ENCODE measurements at regions not wholly inside any gene's neighbourhood (a gene's known extent, or its start where the extent isn't known, plus 50 kb on each side); places are given as distances from the start of the nearest gene placed in this dataset.

DNA sequence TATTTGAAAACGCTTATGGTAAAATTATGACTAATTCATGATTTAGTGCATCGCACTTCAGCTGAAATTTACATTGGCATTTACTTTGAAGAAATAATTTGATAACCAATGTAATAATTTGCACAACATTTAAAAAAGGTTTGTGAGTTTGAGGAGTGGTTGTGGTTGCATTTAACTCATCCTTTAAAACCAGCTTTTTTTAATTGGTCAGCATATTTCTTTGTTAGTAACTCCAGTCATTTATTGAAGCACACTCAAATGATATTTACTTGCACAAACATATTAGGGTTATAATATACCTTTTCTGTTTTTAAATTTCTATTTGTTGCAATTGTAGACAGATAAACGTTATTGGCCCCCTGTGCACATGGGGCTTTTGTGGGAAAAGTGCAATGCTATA lies 78.1 kb upstream of the AHI1 start:
- TF ChIP-seq, protein P1, sequence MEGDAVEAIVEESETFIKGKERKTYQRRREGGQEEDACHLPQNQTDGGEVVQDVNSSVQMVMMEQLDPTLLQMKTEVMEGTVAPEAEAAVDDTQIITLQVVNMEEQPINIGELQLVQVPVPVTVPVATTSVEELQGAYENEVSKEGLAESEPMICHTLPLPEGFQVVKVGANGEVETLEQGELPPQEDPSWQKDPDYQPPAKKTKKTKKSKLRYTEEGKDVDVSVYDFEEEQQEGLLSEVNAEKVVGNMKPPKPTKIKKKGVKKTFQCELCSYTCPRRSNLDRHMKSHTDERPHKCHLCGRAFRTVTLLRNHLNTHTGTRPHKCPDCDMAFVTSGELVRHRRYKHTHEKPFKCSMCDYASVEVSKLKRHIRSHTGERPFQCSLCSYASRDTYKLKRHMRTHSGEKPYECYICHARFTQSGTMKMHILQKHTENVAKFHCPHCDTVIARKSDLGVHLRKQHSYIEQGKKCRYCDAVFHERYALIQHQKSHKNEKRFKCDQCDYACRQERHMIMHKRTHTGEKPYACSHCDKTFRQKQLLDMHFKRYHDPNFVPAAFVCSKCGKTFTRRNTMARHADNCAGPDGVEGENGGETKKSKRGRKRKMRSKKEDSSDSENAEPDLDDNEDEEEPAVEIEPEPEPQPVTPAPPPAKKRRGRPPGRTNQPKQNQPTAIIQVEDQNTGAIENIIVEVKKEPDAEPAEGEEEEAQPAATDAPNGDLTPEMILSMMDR (IDR thresholded peaks at IDR 0.05) = no peak
- no peak for TF ChIP-seq ZFX (IDR thresholded peaks at IDR 0.05; ENCODE audit: borderline replicate concordance)
- H3K27ac ChIP-seq = no peak overlapping the region

DNA sequence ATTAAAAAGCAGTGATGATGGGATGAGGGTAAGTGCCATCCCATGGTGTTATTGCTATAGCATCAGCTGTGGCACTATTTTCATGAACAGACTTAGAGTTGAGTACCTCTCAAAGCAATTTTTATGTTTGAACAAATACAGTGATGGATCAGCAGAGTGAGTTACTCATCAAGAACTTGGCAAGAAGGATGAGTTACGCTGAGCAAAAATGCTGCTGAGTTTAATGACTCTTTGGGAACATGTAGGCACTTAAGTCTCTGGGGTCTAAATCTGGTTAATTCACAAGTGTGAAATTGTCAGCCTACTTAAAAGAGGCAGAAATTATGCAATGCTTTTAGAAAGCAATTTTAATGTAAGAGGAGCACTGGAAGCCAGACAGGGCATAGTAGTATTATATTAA lies 78.5 kb upstream of the AHI1 start:
- TF ChIP-seq ZFX (IDR thresholded peaks at IDR 0.05; ENCODE audit: borderline replicate concordance) = no peak
- TF ChIP-seq, protein P1 (IDR thresholded peaks at IDR 0.05) = no peak

DNA sequence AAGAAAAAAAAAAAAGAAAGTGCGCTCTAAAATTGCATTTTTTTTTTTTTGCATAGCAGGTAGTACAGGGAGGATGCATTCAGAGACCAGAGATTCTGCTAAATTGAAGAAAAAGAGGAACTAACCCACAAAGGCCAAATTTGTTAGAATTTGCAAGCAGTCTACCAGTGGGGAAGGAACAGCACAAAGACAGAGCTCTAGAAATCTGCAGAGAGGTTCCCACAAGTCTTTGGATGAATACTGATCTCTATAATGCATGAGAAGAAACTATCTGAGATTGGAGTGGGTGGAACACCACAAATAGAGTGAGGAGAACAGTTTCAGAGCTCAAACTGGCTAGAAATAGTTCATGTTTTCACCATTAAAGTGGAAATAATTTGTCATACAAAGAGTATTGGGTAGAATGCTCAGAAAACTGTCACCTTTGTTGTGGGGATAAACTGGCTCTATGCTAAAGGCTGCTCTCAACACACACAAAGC lies 79.6 kb upstream of the AHI1 start:
- no peak for TF ChIP-seq ZFX (IDR thresholded peaks at IDR 0.05; ENCODE audit: borderline replicate concordance)
- TF ChIP-seq, protein P1 (IDR thresholded peaks at IDR 0.05) = no peak
- no peak overlapping the region for H3K27ac ChIP-seq

More for the DNA sequence above, 78.5 kb upstream of the AHI1 start:
- no peak overlapping the region for H3K27ac ChIP-seq

DNA sequence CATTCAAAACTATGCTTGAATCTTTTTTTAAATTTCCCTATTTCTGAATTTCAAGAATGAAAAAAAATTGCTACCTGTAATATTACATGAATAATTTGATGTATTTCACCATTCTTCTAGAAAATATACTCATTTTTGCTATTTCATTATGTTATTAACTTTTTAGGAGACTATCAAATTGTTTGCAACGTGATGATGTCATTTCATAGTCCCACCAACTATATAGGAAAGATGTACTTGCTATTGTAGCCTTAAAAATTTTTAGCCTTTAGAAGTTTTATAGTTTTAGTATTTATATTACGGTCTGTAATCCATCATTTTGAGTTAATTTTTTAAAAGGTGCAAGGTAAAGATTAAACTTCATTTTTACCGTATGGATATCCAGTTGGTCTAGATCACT lies 81.4 kb upstream of the AHI1 start:
- no peak for TF ChIP-seq ZFX (IDR thresholded peaks at IDR 0.05; ENCODE audit: borderline replicate concordance)
- TF ChIP-seq, protein P1 (IDR thresholded peaks at IDR 0.05) = no peak
- no peak overlapping the region for H3K27ac ChIP-seq

DNA sequence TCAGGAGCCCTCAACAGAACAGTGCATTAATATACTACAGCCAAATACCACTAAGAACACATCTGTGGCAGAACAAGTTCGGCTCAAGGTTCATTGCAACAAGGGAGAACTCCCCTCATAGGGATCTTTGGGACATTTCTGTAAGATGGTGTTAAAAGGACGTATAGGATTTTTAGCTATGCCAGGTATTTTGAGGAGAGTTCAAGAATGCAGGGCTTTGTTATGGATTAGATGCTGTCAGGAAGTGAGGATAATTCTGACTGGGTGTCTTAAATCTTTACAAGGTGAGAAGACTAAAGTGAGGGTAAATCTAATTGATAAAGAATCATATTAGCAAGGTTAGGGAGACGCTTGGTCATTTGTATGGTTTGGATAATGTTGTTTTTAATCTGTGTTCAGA lies 83.7 kb upstream of the AHI1 start:
- TF ChIP-seq ZFX (IDR thresholded peaks at IDR 0.05; ENCODE audit: borderline replicate concordance) = no peak
- TF ChIP-seq, protein P1 (IDR thresholded peaks at IDR 0.05) = no peak
- H3K27ac ChIP-seq = no peak overlapping the region

DNA sequence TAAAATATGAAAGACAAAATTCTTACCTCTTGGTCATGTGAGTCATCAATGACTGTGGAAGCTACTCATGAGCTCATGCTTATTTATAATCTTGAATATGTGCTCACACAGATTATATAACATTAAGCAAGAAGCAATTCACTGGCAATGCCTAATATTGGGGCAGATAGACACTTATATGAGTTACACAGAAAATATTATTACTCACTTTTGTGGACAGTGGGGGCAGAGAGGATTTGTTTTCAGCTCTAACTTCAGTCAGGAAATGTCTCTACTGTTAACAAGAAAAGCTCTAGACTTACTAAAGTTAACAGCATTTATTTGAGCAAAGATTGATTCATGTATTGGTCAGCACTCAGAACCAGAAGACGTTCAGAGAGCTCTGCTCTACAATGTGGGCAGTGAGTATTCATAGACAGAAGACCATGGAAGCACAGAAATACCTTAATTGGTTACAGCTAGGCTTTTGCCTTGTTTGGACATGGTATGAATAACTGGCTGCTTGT lies 85.8 kb upstream of the AHI1 start:
- no peak overlapping the region for H3K27ac ChIP-seq

DNA sequence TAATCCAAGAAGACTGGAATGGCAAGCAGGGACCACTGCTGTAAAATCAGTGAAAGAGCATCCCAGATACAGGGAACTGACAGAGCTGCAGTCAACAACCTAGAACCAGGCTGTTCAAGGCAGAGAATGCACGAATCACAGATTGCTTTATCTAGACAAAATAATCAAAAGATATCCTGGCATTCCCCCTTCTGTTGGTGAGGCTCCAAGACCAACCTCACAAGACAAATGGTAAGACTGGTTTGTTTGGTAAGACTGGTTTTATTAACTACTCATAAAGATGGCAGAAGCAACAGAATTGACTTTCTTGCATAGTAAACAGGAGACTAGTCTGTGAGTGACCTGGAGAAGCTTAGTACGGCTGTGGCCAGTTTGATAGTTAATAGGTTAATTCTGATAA lies 88.8 kb upstream of the AHI1 start:
- H3K27ac ChIP-seq = peak overlapping the region; percentile 18; the same call in 1 of the 2 replicates

More for the DNA sequence above, 85.8 kb upstream of the AHI1 start:
- no peak for TF ChIP-seq ZFX (IDR thresholded peaks at IDR 0.05; ENCODE audit: borderline replicate concordance)
- TF ChIP-seq, protein P1 (IDR thresholded peaks at IDR 0.05) = no peak

More for the DNA sequence above, 88.8 kb upstream of the AHI1 start:
- TF ChIP-seq ZFX (IDR thresholded peaks at IDR 0.05; ENCODE audit: borderline replicate concordance) = no peak
- TF ChIP-seq, protein P1 (IDR thresholded peaks at IDR 0.05) = no peak

Data from 22Rv1 (cell line).